NT2/D1 (cell line): ENCODE measurements at regions not wholly inside any gene's neighbourhood (a gene's known extent, or its start where the extent isn't known, plus 50 kb on each side); places are given as distances from the start of the nearest gene placed in this dataset.

Source experiments
- DNase-seq: peaks from one replicate; pipeline ENCODE4 v3.0.0-alpha.2; 2011; ENCODE audit warnings: low read depth, low spot score
- H3K27me3 ChIP-seq: 2 replicates; pipeline ENCODE4 v1.6.0; 2011; ENCODE audit warnings: mild to moderate bottlenecking; ENCODE audit not compliant: insufficient read length, insufficient read depth
- H3K36me3 ChIP-seq: 2 replicates; pipeline ENCODE4 v1.6.1; 2011; ENCODE audit warnings: mild to moderate bottlenecking, low read length, mixed read lengths; ENCODE audit not compliant: insufficient read depth, insufficient read length
- H3K4me1 ChIP-seq: 2 replicates; pipeline ENCODE4 v1.5.1; 2011; ENCODE audit not compliant: insufficient read depth, insufficient read length
- H3K4me3 ChIP-seq: 2 replicates; pipeline ENCODE4 v1.5.1; 2011; ENCODE audit warnings: low read depth; ENCODE audit not compliant: insufficient read length
- H3K9ac ChIP-seq: 2 replicates; pipeline ENCODE4 v1.6.0; 2011; ENCODE audit warnings: low read depth; ENCODE audit not compliant: insufficient read length
- H3K9me3 ChIP-seq: 2 replicates; pipeline ENCODE4 v1.5.1; 2011; ENCODE audit warnings: mild to moderate bottlenecking, low read length; ENCODE audit not compliant: insufficient read depth
- SUZ12 ChIP-seq: IDR thresholded peaks from 2 replicates; pipeline ENCODE4 v1.6.1; 2011; ENCODE audit not compliant: insufficient read length, insufficient read depth; ENCODE audit errors: extremely low read depth
- YY1 ChIP-seq: IDR thresholded peaks from 2 replicates; pipeline ENCODE4 v1.6.1; 2011; ENCODE audit not compliant: insufficient read length, insufficient read depth
- ZNF274 ChIP-seq: IDR thresholded peaks from 2 replicates; pipeline ENCODE4 v1.6.1; 2011; ENCODE audit warnings: mild to moderate bottlenecking, low read depth, low read length

DNA sequence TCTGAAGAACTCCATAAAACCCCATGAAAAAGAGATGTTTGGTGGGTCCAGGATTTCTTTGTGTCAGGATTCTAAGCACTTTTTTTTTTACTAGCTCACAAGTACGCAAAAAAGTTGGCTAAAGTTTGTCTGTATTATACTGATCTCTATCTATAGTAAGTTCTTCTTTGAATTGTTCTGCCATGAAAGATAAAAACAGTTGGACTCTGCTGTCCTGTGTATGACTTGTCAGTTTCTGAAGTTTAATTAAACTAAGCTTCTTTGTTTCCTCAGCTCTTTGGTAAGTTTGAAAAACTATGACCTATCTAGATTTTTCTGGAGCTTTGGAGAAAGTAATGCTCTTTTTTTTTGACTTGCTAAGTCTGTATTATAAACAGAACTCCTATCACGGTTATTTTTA is 812.2 kb upstream of the LUZP2 start:
- TF ChIP-seq YY1 (no peak), ZNF274 (no peak), SUZ12 (no peak)
- H3K36me3 ChIP-seq: no peaks in the 10 kb centered on the region
- H3K4me1 ChIP-seq: no peaks in the 10 kb centered on the region
- no peak overlapping the region for H3K4me3 ChIP-seq
- no peaks in the 10 kb centered on the region for H3K9me3 ChIP-seq
- DNase-seq: no peak
- H3K9ac ChIP-seq: no peak overlapping the region
- no peaks in the 10 kb centered on the region for H3K27me3 ChIP-seq

DNA sequence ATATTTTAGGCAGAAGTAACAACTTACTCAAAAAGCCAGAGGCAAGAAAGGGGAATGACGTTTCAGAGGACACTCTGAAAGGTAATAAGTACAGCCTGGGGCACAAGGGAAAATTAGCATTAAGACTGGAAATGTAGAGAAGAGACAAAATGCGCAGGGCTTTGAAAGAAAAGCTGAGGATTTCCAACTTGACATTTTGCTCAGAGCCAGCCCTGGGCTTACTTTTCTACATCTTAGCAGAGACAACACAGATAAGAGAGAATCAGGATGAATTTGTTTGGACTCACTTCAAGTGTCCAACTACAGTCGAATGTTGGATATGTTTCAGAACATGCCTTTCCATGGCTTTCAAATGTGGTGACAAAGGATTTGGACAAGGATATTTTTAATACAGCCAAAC is 808.9 kb upstream of the LUZP2 start:
- no peaks in the 10 kb centered on the region for H3K9me3 ChIP-seq
- H3K4me3 ChIP-seq: no peak overlapping the region
- no peaks in the 10 kb centered on the region for H3K36me3 ChIP-seq
- DNase-seq: no peak
- no peaks in the 10 kb centered on the region for H3K27me3 ChIP-seq
- H3K4me1 ChIP-seq: no peaks in the 10 kb centered on the region
- TF ChIP-seq SUZ12 (no peak), YY1 (no peak), ZNF274 (no peak)
- no peak overlapping the region for H3K9ac ChIP-seq

DNA sequence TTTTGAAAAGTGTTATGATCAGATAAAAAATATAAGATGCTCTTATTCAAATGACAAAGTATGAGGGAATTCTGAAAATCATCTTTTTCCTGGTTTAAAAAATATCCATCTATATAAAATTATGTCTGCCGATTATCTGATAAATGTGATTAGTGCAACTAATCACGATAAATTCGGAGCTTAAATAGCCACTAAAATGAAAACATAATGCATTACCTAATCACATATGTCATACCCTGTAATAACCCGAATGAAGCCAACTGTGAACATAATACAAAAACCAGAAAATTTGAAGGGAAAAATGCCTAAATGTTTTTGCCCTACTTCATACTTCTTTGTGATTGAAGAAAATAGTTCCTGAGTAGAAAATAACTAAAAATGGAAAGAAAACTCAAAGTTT is 808.4 kb upstream of the LUZP2 start:
- no peak for DNase-seq
- Histone ChIP-seq H3K9ac (no peak overlapping the region), H3K4me3 (no peak overlapping the region), H3K36me3 (no peaks in the 10 kb centered on the region), H3K4me1 (no peaks in the 10 kb centered on the region), H3K9me3 (no peaks in the 10 kb centered on the region), H3K27me3 (no peaks in the 10 kb centered on the region)
- TF ChIP-seq SUZ12 (no peak), ZNF274 (no peak), YY1 (no peak)

DNA sequence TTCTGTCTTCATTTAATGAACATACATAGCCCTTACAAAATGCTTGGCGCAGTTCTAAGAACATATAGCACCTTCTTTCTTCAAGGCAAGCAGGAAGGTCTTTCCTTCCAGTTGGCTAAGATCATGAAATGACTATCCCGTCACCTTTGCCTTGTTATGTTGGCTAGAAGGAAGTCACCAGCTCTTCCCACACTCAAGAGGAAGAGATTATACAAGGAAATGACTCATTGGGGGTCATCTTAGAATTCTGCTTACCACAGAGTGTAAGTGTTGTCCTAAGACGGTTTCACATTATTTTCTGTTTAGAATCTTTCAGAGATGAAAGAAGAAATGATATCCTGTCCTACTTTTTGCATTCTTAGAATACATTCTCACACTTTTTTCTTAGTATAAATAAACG is 808.0 kb upstream of the LUZP2 start:
- TF ChIP-seq YY1 (no peak), SUZ12 (no peak), ZNF274 (no peak)
- DNase-seq: no peak
- Histone ChIP-seq H3K9me3 (no peaks in the 10 kb centered on the region), H3K9ac (no peak overlapping the region), H3K27me3 (no peaks in the 10 kb centered on the region), H3K4me1 (no peaks in the 10 kb centered on the region), H3K36me3 (no peaks in the 10 kb centered on the region), H3K4me3 (no peak overlapping the region)

DNA sequence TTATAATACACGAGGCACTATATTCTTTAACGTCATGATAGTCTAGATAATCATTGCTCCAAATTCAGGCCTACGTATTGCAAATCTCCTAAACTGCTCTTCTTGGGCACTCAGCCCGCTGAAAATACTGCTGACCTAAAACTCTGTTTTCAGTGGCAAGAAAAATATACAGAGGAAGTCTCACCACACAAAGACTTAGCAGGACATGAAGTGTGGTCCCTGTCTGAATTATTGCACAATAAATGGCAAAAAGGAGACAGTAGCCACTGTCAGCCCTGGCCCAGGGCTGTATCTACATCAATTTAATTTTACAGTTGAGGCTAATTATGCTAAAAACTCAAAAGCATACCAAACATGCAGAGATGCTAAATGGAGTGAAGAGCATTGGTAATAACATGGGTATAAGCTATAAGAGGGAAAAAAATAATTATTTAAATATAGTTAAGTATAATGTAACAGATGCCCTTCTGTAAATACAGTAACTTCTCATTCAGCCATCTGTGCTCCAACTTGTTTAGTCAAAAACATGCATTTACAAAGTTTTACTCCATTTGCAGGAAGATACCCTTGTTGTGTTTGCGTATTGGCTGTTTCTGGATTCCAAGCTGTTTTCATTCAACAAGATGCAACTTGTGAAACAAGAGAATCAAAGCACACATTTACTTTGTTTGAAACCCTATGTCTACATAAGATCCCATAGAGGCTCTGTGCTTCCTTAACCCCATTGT is 800.0 kb upstream of the LUZP2 start:
- Histone ChIP-seq H3K4me1 (no peaks in the 10 kb centered on the region), H3K27me3 (no peaks in the 10 kb centered on the region), H3K9ac (no peak overlapping the region), H3K4me3 (no peak overlapping the region), H3K36me3 (no peaks in the 10 kb centered on the region), H3K9me3 (no peaks in the 10 kb centered on the region)
- no peak for TF ChIP-seq ZNF274
- DNase-seq: no peak

GRCh38 chr11:23704183-23704582 is 792.7 kb upstream of the LUZP2 start:
- no peaks in the 10 kb centered on the region for H3K27me3 ChIP-seq
- no peaks in the 10 kb centered on the region for H3K9me3 ChIP-seq
- no peaks in the 10 kb centered on the region for H3K36me3 ChIP-seq
- no peak for DNase-seq
- no peaks in the 10 kb centered on the region for H3K4me1 ChIP-seq
- no peak overlapping the region for H3K9ac ChIP-seq
- TF ChIP-seq YY1 (no peak), ZNF274 (no peak), SUZ12 (no peak)
- H3K4me3 ChIP-seq: no peak overlapping the region

- no peak overlapping the region for H3K4me3 ChIP-seq
- H3K4me1 ChIP-seq: no peaks in the 10 kb centered on the region
- no peak overlapping the region for H3K9ac ChIP-seq
- no peaks in the 10 kb centered on the region for H3K9me3 ChIP-seq
- TF ChIP-seq ZNF274 (no peak), SUZ12 (no peak), YY1 (no peak)
- no peak for DNase-seq
- no peaks in the 10 kb centered on the region for H3K27me3 ChIP-seq
- no peaks in the 10 kb centered on the region for H3K36me3 ChIP-seq
These were observed 784.9 kb upstream of the LUZP2 start for GRCh38 chr11:23711981-23712380.
